SK-N-SH (cell line): ENCODE measurements at regions not wholly inside any gene's neighbourhood (a gene's known extent, or its start where the extent isn't known, plus 50 kb on each side); places are given as distances from the start of the nearest gene placed in this dataset.

Experiments
- MXI1 ChIP-seq: IDR thresholded peaks from 2 replicates; pipeline ENCODE4 v1.6.1; 2012; ENCODE audit warnings: mild to moderate bottlenecking, low read depth, low read length, improper control_type of control experiment
- TF ChIP-seq, protein P1 (sequence below): fragments of 200-600 bp; sonication (generic); IDR thresholded peaks from 2 replicates; pipeline ENCODE4 v1.6.1; 2017; ENCODE audit warnings: antibody characterized with exemption, mild to moderate bottlenecking, moderate library complexity

DNA sequence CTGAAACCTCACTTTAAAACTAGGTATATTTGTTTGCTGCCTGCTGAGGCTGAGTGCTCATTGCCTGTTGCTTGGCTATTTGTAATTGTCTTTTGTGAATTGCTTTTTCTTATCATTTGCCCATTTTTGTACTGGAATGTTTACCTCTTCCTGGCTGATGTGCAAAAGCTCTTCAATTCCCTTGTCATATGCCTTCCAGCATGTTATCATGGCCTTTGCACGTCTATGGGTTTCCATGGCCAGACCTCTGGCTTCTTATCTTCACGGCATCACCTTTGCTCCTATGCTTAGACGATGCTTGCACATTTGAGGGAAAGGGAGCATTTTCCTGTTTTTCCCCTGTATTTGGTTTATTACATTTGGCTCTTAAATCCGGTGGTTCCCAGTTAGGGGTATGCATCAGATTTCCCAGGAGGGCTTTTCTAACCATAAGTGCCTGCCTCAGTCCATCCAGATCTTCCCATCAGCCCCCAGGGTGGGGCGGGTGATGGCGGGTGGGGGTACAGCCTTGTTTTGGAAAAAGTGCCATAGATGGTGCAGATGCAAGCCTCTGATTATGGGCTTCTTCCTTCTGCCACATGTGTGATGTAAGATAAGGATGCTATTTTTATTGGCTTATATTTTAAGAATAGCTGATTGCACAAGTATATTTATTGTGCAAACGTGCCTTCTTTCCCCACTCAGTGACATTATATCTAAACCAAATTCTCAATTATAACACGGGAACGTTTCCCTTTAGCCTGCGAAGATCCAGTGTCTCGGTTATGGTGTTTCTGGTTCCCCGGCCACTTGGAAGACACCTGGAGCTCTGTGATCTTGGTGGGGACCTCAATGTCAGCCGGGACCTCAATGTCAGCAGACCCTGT lies 70.6 kb upstream of the SEPTIN5 start:
- TF ChIP-seq, protein P1, sequence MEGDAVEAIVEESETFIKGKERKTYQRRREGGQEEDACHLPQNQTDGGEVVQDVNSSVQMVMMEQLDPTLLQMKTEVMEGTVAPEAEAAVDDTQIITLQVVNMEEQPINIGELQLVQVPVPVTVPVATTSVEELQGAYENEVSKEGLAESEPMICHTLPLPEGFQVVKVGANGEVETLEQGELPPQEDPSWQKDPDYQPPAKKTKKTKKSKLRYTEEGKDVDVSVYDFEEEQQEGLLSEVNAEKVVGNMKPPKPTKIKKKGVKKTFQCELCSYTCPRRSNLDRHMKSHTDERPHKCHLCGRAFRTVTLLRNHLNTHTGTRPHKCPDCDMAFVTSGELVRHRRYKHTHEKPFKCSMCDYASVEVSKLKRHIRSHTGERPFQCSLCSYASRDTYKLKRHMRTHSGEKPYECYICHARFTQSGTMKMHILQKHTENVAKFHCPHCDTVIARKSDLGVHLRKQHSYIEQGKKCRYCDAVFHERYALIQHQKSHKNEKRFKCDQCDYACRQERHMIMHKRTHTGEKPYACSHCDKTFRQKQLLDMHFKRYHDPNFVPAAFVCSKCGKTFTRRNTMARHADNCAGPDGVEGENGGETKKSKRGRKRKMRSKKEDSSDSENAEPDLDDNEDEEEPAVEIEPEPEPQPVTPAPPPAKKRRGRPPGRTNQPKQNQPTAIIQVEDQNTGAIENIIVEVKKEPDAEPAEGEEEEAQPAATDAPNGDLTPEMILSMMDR = no peak
- no peak for TF ChIP-seq MXI1
